GM19452 (cell line): ENCODE measurements at regions not wholly inside any gene's neighbourhood (a gene's known extent, or its start where the extent isn't known, plus 50 kb on each side); places are given as distances from the start of the nearest gene placed in this dataset.

ENCODE experiments used
- ATAC-seq: cut with Tn5 transposase; IDR thresholded peaks from one replicate; pipeline ENCODE4 v1.9.1; 2021; ENCODE audit not compliant: unreplicated experiment

DNA sequence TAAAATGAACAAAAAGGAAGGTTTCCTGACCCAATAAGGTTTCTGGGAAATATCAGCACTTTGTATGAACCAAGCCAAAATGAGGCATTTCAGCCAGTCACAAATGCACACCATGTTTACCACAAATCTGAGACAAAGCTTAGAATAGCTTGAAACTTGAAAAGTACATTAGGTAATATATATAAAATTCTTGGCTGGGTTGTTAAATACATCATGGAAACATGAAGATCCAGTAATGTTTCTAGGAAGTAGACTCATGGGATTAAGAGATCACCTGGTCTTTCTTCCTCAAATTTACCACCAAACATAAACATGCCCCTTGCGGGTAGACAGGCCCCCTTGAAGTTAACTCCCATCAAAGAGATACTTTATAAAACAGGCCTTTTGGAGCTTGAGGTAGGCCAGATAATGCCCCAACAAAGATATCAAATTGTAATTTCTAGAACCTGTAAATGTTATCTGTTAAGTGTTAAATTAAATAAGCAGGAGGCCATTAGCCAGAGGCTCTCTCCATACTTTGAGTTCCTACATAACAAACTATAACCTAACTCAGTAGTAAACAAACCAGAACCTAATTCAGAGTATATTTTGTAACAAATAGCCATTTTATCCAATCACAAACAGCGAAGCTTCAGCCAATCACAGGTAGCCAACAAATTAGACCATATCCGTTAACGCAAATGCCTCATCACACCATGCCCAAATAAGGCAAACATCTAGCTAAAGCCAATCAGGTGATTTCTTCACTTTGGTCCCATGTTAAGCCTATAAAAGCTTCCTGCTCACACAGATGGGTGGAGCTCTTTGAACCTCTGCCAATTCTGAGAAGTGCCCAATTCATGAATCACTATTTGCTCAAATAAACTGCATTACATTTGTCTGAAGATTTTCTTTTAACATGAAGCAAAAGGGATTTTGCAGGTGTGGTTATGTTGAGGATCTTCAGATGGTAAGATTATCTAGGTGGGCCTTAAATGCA lies 127.9 kb upstream of the TARS1 start:
- ATAC-seq = no peak

DNA sequence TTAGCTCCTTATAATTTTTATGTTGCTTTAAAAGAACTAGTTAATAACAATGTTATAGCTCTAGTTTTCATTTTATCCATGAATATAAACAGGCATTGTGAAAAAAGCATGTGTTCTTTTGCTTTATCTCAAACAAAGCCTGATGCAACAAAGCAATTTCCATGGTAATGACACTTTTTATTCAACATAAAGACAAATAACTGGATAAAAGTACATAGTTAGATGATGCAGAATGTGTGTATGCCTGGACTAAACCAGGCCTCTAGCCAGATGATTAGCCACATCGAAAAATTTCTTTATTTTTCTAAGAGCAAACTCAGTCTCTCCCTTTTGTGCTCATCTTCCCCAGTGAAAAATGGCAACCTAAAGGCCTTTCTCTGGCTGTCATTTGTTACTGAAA lies 125.6 kb upstream of the TARS1 start:
- no peak for ATAC-seq

DNA sequence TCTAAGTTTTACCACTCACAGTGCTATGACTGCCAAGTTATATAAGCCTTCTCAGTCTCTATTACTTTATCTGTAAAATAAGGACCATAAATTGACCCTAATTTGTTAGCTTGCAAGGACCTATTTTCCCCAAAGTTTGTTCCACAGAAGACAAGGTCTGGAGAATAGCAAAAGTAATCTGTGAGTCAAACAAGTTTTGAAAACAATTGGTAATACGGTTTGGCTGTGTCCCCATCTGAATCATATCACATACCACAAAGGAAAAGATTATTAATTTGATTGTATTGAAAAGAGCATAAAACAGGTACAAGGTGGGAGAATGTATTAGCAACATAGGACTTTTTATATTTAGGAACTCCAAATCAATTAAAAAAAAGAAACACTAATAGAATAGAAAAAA lies 124.0 kb upstream of the TARS1 start:
- ATAC-seq = no peak

DNA sequence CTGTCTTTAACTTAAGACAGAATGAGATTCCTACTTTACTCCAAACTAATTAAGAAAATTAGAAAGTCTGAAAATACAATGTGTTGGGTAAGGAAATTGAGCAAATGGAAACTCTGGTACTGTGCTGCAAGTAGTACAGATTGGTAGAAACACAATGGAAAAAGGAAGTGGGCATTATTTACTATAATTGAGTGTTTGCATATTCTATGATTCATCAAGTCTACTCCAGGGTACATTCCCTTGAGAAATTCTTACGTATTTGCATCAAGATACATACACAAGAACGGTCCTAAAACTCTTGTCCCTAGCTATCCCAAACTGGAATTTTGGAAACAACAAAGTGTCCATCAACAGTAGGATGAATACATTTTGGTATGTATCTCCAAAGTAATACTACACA lies 123.5 kb upstream of the TARS1 start:
- ATAC-seq = no peak

DNA sequence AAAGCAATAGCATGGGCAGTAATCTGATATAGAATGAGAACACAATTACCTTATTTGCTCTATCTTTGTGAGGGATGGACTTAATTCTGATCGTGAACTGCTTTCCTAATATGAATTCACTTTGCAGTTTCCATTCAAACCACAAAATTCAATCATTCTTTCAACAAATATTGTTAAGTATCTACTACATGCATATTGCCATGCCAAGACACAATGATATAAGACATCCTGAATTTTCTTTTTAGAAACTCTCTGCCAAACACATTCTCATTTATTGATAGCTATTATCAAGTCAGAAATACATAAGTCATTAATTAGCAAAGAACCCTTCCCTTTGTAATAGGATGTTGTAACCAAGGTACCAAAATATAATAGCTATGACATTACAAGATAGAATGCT lies 121.6 kb upstream of the TARS1 start:
- no peak for ATAC-seq

DNA sequence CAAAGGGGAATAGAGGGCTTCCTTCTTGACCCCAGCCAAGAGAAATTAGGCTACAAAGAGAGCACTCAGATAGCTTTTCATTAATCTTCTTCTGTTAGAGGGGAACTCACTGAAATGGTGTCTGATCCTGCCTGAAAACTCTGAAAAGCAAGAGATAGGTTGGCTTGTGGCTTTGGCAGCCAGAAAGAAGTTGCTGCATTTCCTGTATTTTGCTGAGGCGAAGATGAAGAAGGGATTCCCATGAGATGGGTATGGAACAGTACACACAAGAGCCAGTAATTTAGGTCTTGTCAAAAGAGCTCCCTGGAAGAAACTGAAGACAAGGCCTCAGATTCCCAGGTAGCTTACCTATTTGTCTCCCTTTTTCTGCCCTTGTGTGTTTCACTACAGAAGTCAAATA lies 120.9 kb upstream of the TARS1 start:
- ATAC-seq = no peak

DNA sequence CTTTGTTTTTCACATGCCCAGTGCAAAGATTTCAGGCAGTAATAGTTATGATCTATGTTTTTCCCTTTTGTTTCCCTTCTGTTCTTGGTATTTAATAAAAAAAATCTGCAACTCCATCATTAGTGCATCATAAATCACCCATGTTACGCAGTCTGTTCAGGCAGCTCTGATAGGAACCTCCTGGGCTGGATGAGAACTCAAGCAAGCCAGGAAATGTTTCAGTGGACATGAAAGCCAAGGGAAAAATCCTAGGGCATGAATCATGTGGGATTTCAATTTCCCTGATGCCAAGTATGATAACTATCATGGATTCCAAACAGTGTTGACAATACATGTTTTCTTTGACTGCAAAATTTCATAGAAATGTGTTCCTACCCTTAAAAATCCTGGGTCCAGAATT lies 119.7 kb upstream of the TARS1 start:
- no peak for ATAC-seq

DNA sequence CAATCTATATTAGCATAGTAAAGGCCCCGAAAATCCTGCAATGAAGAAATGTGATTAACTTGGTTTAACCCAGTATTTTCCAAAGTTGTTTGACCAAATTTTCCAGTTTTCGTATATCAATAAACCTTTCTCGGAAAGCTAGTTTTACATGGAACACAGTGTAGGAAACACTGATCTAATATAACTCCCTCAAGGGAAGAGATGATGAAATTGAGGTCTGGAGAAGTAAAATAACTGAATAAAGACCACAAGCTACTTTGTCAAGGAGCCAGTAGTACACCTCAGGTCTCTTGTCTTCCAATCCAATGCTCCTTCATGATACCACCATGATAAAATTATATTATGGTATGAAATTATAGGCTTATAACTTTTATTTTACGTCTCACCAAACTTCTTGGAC lies 118.1 kb upstream of the TARS1 start:
- no peak for ATAC-seq

DNA sequence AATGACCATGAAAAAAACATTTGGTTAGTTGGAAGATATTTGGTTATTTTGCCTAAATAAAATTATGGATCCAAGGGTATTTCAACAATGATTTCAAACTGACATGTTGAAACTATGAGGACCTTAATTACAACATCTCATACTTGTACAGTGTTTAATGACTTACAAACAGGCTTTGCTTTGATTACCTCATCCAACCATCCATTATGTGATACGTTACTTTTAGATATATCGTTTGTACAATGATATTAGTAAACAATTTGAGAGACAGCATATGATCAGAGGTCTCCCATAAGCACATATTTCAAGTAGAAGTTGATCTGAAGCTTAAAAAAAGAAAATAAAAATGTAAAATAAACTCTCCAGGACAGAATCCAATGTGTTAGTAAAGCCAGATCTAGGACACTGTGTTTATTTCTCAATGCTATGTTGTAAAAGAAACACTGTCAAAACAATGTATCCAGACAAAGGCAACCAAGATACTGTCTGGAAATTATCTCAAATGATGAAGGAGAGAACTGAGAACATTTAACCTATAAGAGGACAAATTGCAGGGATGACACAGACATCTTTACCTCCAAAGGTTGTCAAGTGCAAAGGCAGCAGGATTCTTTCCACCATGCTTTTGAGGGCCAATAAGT lies 116.0 kb upstream of the TARS1 start:
- ATAC-seq = no peak

DNA sequence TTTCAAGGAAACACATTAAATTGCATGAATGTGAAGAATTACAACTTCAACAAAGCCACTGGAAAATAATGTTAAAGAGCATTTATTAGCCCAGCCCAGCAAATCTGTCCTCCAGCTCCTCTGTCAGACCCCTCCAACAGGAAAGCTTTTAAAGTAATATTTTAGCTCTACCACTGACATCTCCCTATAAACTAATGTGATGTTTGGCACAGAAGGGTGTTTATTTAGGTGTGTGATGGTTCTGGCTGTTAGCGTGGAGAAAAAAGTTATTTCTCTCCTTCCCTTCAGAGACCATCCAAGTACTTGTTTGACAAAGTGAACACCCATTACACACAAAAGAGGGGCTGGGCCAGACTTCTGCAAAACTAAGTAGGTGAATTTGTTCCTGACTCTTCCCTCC lies 111.9 kb upstream of the TARS1 start:
- no peak for ATAC-seq

DNA sequence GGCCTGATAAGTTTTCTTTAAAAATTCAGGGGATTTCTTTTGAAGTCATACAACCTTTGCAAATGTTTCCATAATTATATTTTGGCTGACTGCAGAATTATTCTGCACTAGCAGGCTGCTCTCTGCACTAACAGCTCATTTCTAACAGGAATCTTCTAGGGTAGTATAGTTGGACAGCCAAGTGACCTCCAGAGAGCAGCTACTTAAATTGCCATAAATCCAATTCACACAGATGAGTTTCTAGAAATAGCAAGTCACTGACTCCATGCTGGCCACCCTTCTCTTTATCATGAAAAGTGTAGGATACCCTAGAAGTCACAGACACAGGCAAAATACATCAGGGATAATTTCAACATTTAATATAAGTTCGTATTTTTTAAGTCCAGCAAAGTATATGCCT lies 110.9 kb upstream of the TARS1 start:
- no peak for ATAC-seq

DNA sequence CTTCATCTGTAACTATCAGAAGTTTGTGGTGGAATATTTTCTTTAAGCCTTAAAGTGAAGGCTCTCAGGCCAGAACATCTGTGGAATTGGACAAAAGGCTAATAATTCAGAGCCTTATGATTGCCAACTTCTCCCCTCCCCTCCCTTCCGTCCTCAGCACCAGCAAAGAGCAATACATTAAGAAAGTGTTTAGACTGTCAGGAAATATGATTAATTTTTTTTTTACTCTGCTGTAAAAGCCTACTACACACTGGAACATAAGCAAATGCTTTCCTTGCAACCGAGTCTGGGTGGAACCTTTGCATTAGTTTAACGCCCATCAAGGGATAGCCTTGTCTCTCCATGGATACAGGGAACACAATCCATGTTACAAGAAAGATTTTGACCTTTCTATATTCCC lies 110.3 kb upstream of the TARS1 start:
- no peak for ATAC-seq

DNA sequence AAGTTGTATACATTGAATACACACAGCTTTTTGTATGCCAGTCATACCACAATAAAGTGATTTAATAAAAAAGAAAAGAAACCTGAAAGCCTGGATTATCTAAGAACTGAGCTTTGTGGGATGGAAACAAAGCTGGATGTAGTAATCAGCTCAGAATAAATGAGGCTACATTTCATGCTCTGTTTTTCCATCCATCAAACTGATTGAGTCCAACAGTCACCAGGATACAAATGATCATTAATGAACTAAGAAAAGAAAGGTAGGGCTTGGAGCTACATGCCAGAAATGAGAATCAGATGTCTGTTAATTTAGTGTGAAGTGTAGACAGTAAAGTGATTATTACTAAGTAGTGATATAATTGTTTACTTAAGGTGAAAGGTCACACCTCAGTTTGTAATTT lies 109.8 kb upstream of the TARS1 start:
- no peak for ATAC-seq

DNA sequence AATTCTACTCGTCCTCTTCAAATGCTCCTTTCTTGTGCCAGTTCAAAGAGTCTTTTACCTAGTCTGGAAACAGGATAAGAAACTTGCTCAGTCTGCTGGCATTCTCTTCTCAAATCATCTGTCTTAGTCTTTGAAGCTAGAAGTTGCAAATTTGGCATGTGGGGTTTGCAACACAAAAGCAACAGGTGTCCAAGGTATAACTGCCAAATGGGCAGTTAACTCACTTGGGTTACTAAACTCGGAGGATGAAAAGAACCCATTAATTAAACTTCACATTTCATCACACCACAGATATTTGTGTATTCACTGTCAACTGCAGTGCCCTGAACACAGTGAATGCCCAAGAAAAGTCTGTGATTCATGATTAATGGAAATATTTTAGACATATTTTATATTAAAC lies 108.0 kb upstream of the TARS1 start:
- ATAC-seq = no peak

DNA sequence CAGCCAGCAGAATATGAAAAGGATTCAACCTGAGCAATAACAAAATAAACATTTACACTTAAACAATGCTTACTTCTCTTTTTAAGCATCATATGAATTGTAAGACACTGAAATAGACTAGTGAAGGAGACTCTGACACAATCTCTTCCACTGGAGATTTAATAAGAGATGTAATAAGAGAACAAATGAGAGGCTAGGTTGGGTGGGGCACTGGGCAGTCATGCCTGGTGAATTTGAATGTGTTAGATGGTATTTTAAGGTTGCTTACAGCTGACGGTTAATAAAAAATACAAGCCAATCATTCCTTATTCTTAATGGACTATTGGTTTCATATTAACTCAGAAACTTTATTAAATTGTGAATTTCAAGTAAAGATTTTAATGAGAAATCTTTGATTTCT lies 105.9 kb upstream of the TARS1 start:
- no peak for ATAC-seq

DNA sequence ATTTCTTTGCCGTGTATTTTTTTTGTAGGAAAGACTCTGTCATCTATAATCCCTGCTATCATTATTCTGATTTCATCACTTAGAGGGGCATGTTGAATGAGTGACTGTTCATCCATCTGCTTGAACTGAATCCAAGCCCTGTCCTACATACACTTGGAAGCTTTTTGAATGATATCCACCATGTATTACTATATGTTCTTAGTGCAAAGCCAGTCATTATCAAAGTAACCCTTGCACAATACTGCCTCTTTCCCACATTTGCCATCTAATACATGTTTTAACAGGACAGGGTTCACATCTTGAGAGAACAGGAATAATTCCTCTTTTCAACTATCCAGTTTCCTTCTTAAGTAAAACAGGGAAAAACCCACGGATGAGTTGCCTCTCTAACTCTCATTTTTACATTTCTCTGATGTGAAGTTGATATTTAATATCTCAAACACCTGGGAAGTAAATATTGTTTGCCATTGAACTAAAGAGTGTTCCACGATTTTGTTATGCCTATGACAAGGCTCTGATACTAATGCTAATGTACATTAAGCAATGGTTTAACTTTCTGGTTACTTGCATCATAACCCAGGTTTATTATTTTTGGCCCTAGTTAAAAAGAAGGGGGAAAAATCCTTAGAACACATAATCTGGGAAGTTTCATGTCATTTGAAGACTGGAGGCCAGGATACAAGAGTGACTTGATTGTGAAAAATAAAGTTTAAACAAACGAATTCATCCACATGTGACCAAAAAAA lies 103.7 kb upstream of the TARS1 start:
- no peak for ATAC-seq

DNA sequence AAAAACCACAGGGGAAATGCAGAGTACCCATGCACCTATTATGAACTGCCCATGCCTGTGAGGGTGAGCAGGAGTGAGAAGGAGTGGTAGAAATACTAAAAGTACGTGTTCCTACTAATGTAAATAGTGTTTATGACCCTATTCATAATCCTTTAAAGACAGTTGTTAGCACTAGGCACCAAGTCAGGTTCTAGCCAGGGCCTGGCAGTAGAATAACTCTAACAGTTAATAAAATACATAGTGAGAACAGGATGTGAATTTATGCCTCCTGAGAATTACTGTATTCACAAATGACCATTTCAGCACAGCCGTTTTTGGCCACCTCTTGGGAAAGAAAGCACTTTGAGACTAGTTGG lies 103.2 kb upstream of the TARS1 start:
- no peak for ATAC-seq

DNA sequence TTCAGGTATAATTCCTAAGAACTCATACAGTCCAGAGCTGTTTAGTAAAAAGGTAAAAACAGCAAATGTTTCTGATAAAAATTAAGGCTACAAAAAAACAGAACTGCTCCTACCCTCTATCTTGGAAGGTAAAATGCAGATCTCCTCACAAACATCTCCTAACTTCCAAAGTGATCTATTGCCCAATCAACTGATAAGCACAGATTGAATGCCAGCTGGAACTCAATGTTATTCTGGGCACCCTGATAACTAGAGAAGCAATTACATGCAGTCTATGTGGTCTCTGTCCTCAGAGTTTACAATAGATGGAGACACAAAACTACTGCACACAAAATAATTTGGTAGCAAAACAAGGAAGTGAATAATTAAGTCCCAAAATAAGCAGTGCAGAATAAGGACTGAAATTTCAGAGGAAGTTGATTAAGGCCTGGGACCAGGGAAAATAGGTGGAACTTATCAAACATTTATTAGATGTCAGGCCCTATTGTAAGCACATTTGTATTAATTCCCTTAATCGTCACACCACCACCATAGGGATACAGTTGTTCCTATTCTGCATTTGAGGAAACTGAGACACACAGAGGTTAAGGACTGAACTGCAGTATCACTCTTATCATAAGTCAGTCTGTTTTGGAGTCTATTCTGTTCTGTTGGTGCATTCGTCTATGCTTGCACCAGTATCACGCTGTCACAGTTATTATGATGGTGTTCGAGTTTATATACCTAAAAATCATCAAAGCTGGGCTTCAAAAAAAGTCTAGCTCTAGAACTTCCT lies 102.2 kb upstream of the TARS1 start:
- ATAC-seq = no peak

DNA sequence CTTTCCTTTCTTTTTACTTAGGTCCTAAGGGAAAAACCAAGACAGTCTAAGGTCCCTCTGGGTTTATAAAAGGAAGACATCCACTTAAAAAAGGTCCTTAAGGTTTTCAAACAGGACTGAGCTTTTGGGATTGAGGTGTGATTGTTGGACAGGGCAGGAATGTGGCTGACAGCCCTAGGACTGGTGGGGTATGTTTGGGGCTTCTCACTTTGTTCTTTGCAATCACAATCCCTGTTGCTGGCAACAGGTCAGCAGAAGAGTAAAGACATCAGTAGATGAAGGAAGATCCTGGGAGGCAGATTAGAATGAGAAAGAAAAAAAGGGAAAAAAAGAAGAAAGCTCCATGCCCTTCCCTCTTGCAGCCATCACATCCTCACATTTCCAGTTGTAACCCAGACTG lies 101.4 kb upstream of the TARS1 start:
- no peak for ATAC-seq

DNA sequence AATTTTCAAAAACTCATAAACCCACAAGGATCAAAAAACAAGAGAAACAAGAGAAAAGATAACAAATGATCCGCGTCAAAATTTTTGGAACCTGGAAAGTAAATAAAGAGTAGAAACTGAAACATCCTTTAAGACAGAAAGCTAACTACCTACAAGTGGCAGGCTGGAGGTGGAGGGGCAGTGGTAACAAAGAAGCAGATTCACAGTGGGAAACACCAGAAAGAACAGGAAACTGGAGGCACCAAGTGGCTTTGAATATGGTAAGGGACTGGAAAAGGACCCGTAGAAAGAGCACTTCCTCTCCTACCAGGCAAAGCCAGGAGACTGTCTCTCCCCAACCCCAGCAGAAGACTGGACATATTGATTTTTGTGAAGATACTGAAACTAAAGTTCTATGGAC lies 100.6 kb upstream of the TARS1 start:
- no peak for ATAC-seq

DNA sequence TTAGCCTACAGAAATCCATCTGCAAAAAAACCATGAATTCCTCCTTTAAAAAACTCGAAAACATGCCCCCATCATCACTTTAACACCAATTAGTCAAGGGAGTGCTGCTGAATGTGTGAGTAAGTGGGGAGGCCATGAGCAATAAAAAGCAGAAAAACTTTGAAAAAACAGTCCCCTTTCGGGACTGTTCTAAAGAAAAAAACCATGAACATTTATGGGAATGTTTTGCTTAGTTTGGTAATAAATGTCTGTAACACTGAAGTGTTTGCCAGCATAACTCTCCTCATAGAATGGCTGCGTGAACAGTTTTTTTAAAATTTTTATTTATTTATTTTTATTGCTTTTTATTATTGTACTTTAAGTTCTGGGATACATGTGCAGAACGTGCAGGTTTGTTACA lies 99.4 kb upstream of the TARS1 start:
- no peak for ATAC-seq
